ENCODE measurements at regions not wholly inside any gene's neighbourhood (a gene's known extent, or its start where the extent isn't known, plus 50 kb on each side); places are given as distances from the start of the nearest gene placed in this dataset.

- Histone ChIP-seq H3K4me3 (no peak overlapping the region), H3K9me3 (peaks cover 0 to under 1% of the 10 kb centered on the region in 2 donors), H3K4me1 (no peaks in the 10 kb centered on the region), H3K27ac (no peak overlapping the region), H3K36me3 (no peaks in the 10 kb centered on the region), H3K27me3 (no peaks in the 10 kb centered on the region)
- no peak for TF ChIP-seq POLR2A (IDR thresholded peaks at IDR 0.05)
- TF ChIP-seq POLR2AphosphoS5 (IDR thresholded peaks at IDR 0.05): no peak
- no peak for TF ChIP-seq CTCF (IDR thresholded peaks at IDR 0.05)
- DNase-seq (ENCODE audit: low spot score in 2 of 2): no peak
- intact Hi-C loops (cut with DNase I; ENCODE audit: low total_unique reads): no loop called here
These were observed 114.2 kb downstream of the SIK1 start for GRCh38 chr21:43312751-43313169.

GRCh38 chr21:43312011-43312410 lies 114.9 kb downstream of the SIK1 start:
- Histone ChIP-seq H3K27ac (no peak overlapping the region), H3K36me3 (no peaks in the 10 kb centered on the region), H3K27me3 (no peaks in the 10 kb centered on the region), H3K4me3 (no peak overlapping the region), H3K9me3 (no peaks in the 10 kb centered on the region), H3K4me1 (no peaks in the 10 kb centered on the region)
- intact Hi-C loops (cut with DNase I; ENCODE audit: low total_unique reads): no loop called here
- no peak for TF ChIP-seq POLR2AphosphoS5 (IDR thresholded peaks at IDR 0.05)
- no peak for TF ChIP-seq CTCF (IDR thresholded peaks at IDR 0.05)
- no peak for TF ChIP-seq POLR2A (IDR thresholded peaks at IDR 0.05)
- DNase-seq (ENCODE audit: low spot score in 2 of 2): no peak

- Histone ChIP-seq H3K9me3 (no peaks in the 10 kb centered on the region), H3K27me3 (no peaks in the 10 kb centered on the region), H3K4me1 (no peaks in the 10 kb centered on the region), H3K36me3 (no peaks in the 10 kb centered on the region), H3K27ac (no peak overlapping the region), H3K4me3 (no peak overlapping the region)
- TF ChIP-seq POLR2AphosphoS5 (IDR thresholded peaks at IDR 0.05): no peak
- TF ChIP-seq CTCF (IDR thresholded peaks at IDR 0.05): no peak
- no peak for TF ChIP-seq POLR2A (IDR thresholded peaks at IDR 0.05)
- intact Hi-C loops (cut with DNase I; ENCODE audit: low total_unique reads): no loop called here
- no peak for DNase-seq (ENCODE audit: low spot score in 2 of 2)
These were observed 115.6 kb downstream of the SIK1 start for GRCh38 chr21:43311301-43311817.

GRCh38 chr21:43308815-43309283 lies 118.1 kb downstream of the SIK1 start:
- H3K4me1 ChIP-seq: no peaks in the 10 kb centered on the region

More at GRCh38 chr21:43308815-43309283, 118.1 kb downstream of the SIK1 start:
- no peak for DNase-seq (ENCODE audit: low spot score in 2 of 2)
- Histone ChIP-seq H3K4me3 (no peak overlapping the region), H3K27ac (no peak overlapping the region), H3K9me3 (no peaks in the 10 kb centered on the region), H3K36me3 (no peaks in the 10 kb centered on the region), H3K27me3 (no peaks in the 10 kb centered on the region)
- TF ChIP-seq CTCF (IDR thresholded peaks at IDR 0.05) (no peak), POLR2A (IDR thresholded peaks at IDR 0.05) (no peak), POLR2AphosphoS5 (IDR thresholded peaks at IDR 0.05) (no peak)
- intact Hi-C loops (cut with DNase I; ENCODE audit: low total_unique reads): no loop called here
